ENCODE measurements at regions not wholly inside any gene's neighbourhood (a gene's known extent, or its start where the extent isn't known, plus 50 kb on each side); places are given as distances from the start of the nearest gene placed in this dataset.
A peak's percentile ranks its signal among the peaks of the same experiment; 100 is the strongest.
"Not testable (repeated sequence)": the region's sequence is repeated elsewhere in the genome, so short reads cannot be mapped to it uniquely, and the experiment has no call there.

DNA sequence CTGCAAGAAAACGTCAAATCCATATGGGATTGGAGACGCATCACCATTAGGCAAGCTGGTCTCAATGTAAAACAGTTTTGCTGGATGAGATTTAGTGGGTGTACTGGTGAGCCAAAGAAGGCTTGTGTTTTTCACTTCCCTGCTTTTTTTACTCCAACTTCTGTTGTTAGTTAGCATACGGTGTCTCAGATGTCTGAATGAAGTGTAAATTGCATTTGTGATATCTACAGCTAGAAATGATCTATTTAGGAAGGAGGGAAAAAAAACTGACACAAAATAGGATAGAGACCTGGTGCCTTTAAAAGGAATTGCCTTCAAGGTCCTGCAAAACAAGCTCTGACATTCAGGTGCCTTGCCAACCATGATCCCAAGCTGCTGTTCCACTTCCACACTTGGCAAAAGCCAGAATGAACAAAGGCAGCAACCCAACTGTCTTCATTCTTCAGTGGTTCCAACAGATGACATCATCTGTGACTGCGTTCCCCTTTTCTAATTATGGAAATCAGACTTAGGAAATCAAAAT lies 104.2 kb upstream of the RAI14 start:
- no peak for DNase-seq (ENCODE audit: low read depth in 2 of 2)

- no peak for DNase-seq (ENCODE audit: low read depth in 2 of 2)
These were observed 103.4 kb upstream of the RAI14 start for GRCh38 chr5:34552686-34553085.

- no peak for DNase-seq (ENCODE audit: low read depth in 2 of 2)
These were observed 102.5 kb upstream of the RAI14 start for GRCh38 chr5:34553581-34553980.

GRCh38 chr5:34554641-34555040 lies 101.5 kb upstream of the RAI14 start:
- peak; percentile 29 to 53 for DNase-seq (ENCODE audit: low read depth in 2 of 2)

- DNase-seq (ENCODE audit: low read depth in 2 of 2) = no peak
These were observed 100.2 kb upstream of the RAI14 start for GRCh38 chr5:34555699-34556508.

DNA sequence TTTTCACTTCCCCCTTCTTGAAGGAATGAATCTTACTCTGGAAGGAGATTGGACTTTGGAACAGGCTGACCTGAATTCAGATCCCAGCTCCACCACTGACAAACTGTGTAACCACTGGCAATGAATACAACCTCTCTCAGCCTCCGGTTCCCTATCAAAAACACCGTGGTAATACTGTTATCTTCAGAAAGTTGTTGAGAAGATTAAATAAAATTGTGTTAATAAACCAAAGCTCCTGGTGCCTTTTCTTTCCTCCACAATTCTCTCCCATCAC lies 99.7 kb upstream of the RAI14 start:
- DNase-seq (ENCODE audit: low read depth in 2 of 2) = no peak

DNA sequence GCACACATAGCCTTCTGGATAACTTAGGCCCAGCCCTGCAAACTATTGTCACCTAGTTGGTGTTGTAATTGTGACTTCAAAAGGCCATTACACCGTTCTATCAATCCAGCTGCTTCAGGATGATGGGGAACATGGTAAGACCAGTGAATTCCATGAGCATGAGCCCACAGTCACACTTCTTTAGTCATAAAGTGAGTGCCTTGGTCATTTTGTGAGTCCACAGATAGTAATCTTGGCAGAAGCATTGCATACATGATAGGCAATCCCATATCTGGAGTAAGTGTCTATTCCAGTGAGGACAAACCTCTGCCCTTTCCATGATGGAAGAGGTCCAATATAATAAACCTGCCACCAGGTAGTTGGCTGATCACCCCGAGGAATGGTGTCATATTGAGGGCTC lies 94.5 kb upstream of the RAI14 start:
- DNase-seq (ENCODE audit: low read depth in 2 of 2) = not testable (repeated sequence)

- DNase-seq (ENCODE audit: low read depth in 2 of 2) = no peak
These were observed 93.3 kb upstream of the RAI14 start for GRCh38 chr5:34562791-34563190.

- DNase-seq (ENCODE audit: low read depth in 2 of 2) = no peak
These were observed 92.9 kb upstream of the RAI14 start for GRCh38 chr5:34563269-34563668.

DNA sequence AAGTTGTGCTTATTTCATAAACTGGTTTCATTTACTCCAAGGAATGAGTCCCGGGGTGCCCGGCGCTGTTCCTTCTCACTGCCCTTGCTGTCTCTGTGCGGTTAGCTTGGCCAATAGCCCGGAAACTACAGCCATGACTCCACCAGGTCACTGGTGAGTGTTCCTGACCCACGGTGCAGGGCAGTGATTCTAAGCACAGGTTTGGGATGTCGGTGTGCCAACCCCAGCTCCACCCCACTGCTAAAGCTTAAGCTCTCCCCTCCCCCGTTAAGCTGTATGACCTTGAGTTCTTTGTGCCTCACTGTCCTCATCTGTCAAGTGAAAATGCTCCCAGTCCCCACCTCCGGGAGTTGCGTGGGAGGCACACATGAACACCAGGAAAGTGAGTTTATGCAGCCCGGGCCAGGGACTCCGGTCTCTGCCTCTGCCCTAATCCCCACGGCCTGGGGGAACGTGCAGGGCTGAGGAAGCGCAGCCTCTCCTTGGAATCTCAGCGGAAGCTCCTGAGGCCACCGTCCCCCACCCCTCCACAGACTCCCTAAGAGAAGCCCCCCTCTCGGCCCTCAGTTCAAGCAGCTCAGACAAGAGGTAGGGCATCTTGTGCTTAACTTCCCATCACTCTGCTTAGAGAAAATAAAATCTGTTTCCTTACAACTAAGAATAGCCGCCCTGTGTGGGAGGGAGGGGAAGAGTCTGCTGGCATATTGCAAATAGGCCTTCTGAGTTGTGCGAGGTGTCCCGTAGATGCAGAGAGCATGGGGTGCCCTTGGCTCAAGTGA lies 92.0 kb upstream of the RAI14 start:
- DNase-seq (ENCODE audit: low read depth in 2 of 2) = peak; percentile 30 to 44

DNA sequence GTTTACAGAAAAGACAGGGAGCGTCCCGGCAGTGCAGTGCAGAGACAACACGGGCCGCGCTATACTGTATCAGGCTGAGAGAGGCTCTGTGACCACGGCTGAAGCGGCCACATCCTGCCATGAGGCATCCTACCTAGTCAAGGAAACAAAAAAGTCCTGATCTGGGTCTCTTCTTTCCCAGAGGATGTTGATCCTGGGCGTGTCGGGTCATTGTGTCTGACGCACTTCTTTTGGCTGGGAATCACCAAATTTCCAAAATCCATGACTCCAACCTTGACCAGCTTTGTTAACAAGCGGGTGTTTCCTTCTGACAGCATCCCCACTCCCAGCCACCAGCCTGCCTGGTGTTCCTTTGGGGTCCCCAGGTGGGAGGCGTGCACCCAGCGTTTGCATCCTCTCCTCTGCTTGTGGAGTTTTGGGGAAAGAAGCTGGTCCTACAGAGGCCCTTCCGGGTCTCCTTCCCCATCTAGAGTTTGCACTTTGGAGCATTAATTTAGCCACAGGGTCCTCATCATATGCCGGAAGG lies 91.4 kb upstream of the RAI14 start:
- DNase-seq (ENCODE audit: low read depth in 2 of 2) = peak; percentile 60 to 63

GRCh38 chr5:34570143-34570542 lies 86.0 kb upstream of the RAI14 start:
- DNase-seq (ENCODE audit: low read depth in 2 of 2) = no peak

DNA sequence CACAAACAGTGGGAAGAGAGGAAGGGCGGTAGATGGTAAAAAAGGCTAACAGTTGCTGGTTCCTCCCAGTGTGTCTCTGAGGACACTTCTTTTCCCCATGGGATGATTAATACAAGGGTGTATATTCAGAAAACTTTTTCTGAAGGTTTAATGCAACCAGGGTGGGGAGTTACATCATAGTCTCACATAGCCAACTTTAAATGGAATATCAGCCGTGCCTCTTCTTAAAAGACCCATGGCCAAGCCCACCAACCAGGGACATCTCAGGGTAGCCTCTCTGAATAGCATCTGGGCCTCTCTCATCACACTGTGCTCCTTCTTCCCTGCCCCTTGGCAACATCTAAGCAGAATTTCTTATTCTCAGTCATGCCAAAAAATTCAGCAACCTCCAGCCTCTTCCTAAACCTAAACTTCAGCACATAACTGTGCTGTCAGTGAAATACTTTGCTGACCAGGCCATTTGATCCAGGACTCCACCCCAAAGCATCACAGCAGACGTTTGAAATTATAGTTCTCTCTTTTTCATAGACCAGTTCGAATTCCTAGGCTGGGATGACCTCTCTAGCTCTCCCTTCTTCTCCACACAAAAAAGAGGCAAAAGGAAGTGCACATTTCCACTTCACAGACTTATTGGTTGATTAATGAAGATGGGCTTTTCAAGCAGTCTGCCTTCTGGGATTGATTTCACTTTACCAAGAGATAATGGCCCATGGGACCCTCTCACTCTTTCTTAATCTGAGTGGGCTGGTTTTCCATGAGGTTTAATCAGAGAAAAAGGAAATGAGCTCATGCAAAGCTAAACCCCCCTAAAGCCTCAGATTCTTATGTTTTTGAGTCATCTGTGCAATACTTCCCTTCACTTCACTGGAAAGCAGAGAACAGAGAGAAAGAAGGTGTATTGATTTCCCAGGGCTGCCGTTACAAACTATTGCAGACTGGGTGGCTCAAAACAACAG lies 85.1 kb upstream of the RAI14 start:
- peak in 1 of 2 donors; percentile 58 for DNase-seq (ENCODE audit: low read depth in 2 of 2)

GRCh38 chr5:34571677-34572041 lies 84.5 kb upstream of the RAI14 start:
- no peak for DNase-seq (ENCODE audit: low read depth in 2 of 2)

DNA sequence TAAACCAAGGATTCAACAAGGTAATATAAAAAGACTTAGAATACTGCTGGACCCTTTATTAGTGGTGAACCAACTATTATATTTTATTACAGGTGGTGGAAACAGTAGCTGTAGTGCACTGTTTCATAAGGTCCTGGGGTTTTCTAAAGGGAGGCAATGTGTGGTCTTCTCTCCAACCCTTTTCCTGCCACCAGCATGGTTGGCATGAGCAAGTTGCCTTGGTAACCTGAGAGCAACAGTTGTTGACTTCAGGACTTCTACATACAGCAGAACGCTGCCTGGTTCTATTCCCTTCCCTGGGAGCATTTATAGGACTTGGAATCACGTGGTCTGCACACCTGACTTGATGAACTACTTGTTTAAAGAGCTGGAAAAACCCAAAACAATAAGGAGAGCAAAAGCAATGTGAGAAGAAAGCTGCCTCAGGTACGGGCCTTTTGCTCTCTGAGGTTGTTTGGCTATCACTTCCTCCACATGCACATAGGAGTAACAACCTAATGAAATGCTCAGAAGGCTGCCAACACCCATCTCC lies 81.1 kb upstream of the RAI14 start:
- no peak for DNase-seq (ENCODE audit: low read depth in 2 of 2)

DNA sequence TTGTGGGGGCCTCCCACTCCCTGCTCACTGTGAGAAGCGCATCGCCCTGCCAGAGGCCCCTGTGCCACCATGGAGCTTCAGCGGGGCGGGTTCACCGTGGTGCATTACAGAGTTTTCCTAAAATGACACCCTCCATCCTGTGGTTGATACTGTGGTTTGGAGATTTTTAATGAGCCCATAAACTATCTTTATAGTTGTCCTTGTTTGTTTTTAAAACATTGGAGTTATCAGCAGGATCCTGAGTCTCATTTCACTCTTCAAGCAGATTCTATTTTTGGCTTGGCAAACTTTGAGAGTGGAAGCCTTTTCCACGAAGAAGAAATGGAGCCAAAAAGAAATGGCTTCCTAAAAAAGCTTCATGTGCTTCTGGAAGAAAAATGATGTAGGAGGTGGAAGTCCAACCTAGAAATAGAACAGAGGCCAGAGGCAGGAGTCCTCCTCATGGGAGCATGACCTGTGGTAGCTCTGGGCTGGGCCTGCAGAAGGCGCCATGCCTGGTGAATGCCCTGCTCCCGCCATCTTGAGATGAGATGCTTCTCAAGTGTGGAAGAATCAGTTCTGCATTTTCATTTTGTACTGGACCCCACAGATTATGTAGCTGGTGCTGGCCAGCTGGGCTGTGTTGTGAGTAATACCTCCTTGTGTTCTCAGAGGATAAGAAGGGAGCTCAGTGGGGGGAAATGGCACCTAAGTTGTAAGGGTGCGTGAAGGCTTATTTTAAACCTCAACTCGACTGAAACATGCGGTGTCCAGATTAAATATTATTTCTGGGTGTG lies 79.0 kb upstream of the RAI14 start:
- DNase-seq (ENCODE audit: low read depth in 2 of 2) = no peak

GRCh38 chr5:34578962-34579361 lies 77.2 kb upstream of the RAI14 start:
- DNase-seq (ENCODE audit: low read depth in 2 of 2) = no peak

GRCh38 chr5:34580983-34581382 lies 75.1 kb upstream of the RAI14 start:
- peak in 1 of 2 donors; percentile 11 for DNase-seq (ENCODE audit: low read depth in 2 of 2)

- peak in 1 of 2 donors; percentile 28 for DNase-seq (ENCODE audit: low read depth in 2 of 2)
These were observed 73.8 kb upstream of the RAI14 start for GRCh38 chr5:34582371-34582770.

DNA sequence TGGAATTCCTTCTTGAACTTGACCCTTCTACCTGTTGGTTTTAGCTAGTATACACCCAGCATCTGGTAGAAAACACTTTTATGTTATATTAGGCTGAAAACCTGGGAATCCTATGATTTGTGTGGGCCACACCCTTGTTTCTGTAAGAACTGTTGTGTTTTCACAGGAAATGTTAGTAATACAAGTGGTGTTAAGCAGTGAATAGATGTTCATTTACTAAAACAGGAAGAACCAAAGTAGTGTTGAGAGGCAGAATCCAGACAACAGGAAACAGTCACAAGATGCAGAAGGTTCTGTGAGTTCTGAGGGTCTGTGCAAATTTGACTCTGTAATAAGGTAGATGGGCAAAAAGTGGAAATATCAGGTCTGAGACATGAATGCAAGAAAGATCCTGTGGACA lies 73.0 kb upstream of the RAI14 start:
- peak; percentile 42 to 92 for DNase-seq (ENCODE audit: low read depth in 2 of 2)

DNA sequence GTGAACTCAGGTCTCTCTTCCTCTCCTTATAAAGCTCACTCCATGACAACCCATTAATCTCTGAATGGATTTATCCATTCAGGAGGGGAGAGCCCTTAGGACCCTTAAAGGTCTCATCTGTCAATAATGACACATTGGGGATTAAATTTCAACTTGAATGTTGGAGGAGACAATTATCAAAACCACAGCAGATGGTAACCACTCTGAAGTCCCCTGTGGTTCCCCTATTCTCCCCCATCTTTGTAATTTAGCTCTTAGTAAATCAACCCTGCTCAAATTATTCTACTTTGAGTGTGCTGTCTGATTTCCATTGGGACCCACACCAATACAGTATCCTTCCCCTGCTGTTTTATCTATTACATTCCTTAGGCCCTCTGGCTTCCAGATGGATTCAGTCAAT lies 72.0 kb upstream of the RAI14 start:
- DNase-seq (ENCODE audit: low read depth in 2 of 2) = no peak

Data from dermis microvascular lymphatic vessel endothelial cell (primary cell).